DOHH2 (cell line): ENCODE measurements at regions not wholly inside any gene's neighbourhood (a gene's known extent, or its start where the extent isn't known, plus 50 kb on each side); places are given as distances from the start of the nearest gene placed in this dataset.

Source experiments
- H3F3A ChIP-seq: fragments of 200-600 bp; sonication (generic), shearing (Covaris generic); 2 replicates; pipeline ENCODE4 v1.6.0; 2016; ENCODE audit warnings: antibody characterized with exemption, mild to moderate bottlenecking; ENCODE audit not compliant: control insufficient read depth, insufficient read depth
- H3K27ac ChIP-seq: fragments of 200-600 bp; sonication (generic); 2 replicates; pipeline ENCODE4 v1.5.1; 2014; ENCODE audit warnings: low read depth, mild to moderate bottlenecking, low read length, moderate library complexity
- H3K27me3 ChIP-seq: fragments of 200-600 bp; sonication (generic); 2 replicates; pipeline ENCODE4 v1.6.1; 2014; ENCODE audit warnings: mild to moderate bottlenecking, low read length, mixed read lengths; ENCODE audit not compliant: control insufficient read depth
- H3K36me3 ChIP-seq: fragments of 200-600 bp; sonication (generic); 2 replicates; pipeline ENCODE4 v1.6.1; 2014; ENCODE audit warnings: mild to moderate bottlenecking, low read length, moderate library complexity, mixed read lengths; ENCODE audit not compliant: control insufficient read depth
- H3K4me1 ChIP-seq: fragments of 200-600 bp; sonication (generic); 2 replicates; pipeline ENCODE4 v1.6.1; 2014; ENCODE audit warnings: mild to moderate bottlenecking, low read length, mixed read lengths; ENCODE audit not compliant: control insufficient read depth
- H3K4me2 ChIP-seq: fragments of 200-600 bp; sonication (generic); 2 replicates; pipeline ENCODE4 v1.6.0; 2014; ENCODE audit warnings: mild to moderate bottlenecking, low read length, moderate library complexity
- H3K4me3 ChIP-seq: fragments of 200-600 bp; sonication (generic); 2 replicates; pipeline ENCODE4 v1.5.1; 2014; ENCODE audit warnings: mild to moderate bottlenecking, low read length, mixed read lengths
- H3K79me2 ChIP-seq: fragments of 200-600 bp; sonication (generic); 2 replicates; pipeline ENCODE4 v1.6.1; 2014; ENCODE audit warnings: mild to moderate bottlenecking, low read length, mixed read lengths; ENCODE audit not compliant: control insufficient read depth
- H3K9me2 ChIP-seq: fragments of 200-600 bp; sonication (generic); replicated peaks from 2 replicates; pipeline ENCODE4 v1.6.1; 2014; ENCODE audit warnings: mild to moderate bottlenecking, low read length, mixed read lengths; ENCODE audit not compliant: control insufficient read depth
- H3K9me3 ChIP-seq: fragments of 200-600 bp; sonication (generic); 2 replicates; pipeline ENCODE4 v1.6.1; 2014; ENCODE audit warnings: antibody characterized with exemption, low read length, mixed read lengths; ENCODE audit not compliant: control insufficient read depth, insufficient read depth
- H4K20me1 ChIP-seq: fragments of 200-600 bp; sonication (generic); 2 replicates; pipeline ENCODE4 v1.6.0; 2014; ENCODE audit warnings: low read depth, mild to moderate bottlenecking, antibody characterized with exemption, low read length, moderate library complexity; ENCODE audit not compliant: control insufficient read depth, insufficient read depth
- EZH2phosphoT487 ChIP-seq: fragments of 200-600 bp; sonication (generic); IDR thresholded peaks from 2 replicates; pipeline ENCODE4 v1.6.1; 2017; ENCODE audit warnings: borderline replicate concordance, mild to moderate bottlenecking, antibody characterized with exemption, low read length, moderate library complexity, mixed read lengths
- TF ChIP-seq, protein P1 (sequence below): fragments of 200-600 bp; sonication (generic); IDR thresholded peaks from one replicate; pipeline ENCODE4 v1.5.1; 2014; ENCODE audit warnings: antibody characterized with exemption, mild to moderate bottlenecking, low read depth, low read length; ENCODE audit not compliant: poor library complexity, severe bottlenecking

DNA sequence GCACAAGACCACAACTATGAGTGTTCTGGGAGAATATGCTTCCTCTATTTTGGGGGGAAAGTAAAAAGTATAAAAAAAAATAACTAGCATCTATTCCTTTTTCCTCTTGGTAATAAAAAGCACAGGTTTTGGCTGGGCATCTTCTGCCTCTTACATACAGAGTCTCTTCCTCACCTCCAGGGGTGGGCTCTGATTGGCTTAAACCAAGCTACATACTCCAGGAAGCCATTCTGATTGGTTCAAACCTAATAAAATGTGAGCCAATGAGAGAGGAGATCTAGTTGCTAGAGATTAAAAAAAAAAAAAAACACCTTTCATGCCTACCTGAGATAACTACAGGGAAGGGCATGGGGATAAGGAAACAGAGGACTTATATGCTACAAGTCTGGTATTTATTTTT is 365.9 kb upstream of the ERCC4 start:
- Histone ChIP-seq H3K27me3 (no peaks in the 10 kb centered on the region), H4K20me1 (no peaks in the 10 kb centered on the region), H3K4me1 (no peaks in the 10 kb centered on the region), H3K36me3 (no peaks in the 10 kb centered on the region), H3K27ac (no peak overlapping the region), H3K9me3 (no peaks in the 10 kb centered on the region), H3K79me2 (no peaks in the 10 kb centered on the region), H3K4me2 (no peak overlapping the region), H3K9me2 (no peaks in the 10 kb centered on the region), H3F3A (no peaks in the 10 kb centered on the region), H3K4me3 (no peak overlapping the region)
- no peak for TF ChIP-seq EZH2phosphoT487
- TF ChIP-seq, protein P1, sequence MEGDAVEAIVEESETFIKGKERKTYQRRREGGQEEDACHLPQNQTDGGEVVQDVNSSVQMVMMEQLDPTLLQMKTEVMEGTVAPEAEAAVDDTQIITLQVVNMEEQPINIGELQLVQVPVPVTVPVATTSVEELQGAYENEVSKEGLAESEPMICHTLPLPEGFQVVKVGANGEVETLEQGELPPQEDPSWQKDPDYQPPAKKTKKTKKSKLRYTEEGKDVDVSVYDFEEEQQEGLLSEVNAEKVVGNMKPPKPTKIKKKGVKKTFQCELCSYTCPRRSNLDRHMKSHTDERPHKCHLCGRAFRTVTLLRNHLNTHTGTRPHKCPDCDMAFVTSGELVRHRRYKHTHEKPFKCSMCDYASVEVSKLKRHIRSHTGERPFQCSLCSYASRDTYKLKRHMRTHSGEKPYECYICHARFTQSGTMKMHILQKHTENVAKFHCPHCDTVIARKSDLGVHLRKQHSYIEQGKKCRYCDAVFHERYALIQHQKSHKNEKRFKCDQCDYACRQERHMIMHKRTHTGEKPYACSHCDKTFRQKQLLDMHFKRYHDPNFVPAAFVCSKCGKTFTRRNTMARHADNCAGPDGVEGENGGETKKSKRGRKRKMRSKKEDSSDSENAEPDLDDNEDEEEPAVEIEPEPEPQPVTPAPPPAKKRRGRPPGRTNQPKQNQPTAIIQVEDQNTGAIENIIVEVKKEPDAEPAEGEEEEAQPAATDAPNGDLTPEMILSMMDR, result no peak

DNA sequence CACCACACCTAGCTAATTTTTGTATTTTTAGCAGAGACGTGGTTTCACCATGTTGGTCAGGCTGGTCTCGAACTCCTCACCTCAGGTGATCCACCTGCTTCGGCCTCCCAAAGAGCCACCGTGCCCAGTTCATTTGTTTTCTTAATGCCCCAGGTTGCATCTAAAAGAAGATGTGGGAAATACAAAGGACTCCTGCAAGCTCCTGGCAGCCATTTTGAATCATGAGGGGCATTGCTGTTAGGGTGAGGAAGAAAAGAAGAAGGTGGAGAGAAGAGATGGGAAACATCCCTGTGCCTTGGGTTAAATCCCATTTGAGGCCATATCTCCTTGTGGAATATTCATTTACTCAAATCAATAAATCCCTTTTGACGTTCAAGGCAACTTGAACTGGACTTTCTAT is 365.3 kb upstream of the ERCC4 start:
- TF ChIP-seq, protein P1, result no peak
- no peak for TF ChIP-seq EZH2phosphoT487
- no peaks in the 10 kb centered on the region for H4K20me1 ChIP-seq
- H3F3A ChIP-seq, result no peaks in the 10 kb centered on the region
- no peaks in the 10 kb centered on the region for H3K9me2 ChIP-seq
- no peaks in the 10 kb centered on the region for H3K27me3 ChIP-seq
- H3K36me3 ChIP-seq, result no peaks in the 10 kb centered on the region
- H3K27ac ChIP-seq, result no peak overlapping the region
- no peak overlapping the region for H3K4me3 ChIP-seq
- no peaks in the 10 kb centered on the region for H3K79me2 ChIP-seq
- no peaks in the 10 kb centered on the region for H3K4me1 ChIP-seq
- no peaks in the 10 kb centered on the region for H3K9me3 ChIP-seq
- H3K4me2 ChIP-seq, result no peak overlapping the region

- Histone ChIP-seq H3K9me2 (no peaks in the 10 kb centered on the region), H3K4me1 (no peaks in the 10 kb centered on the region), H3K4me2 (no peak overlapping the region), H3K27ac (no peak overlapping the region), H3K27me3 (no peaks in the 10 kb centered on the region), H3F3A (no peaks in the 10 kb centered on the region), H3K4me3 (no peak overlapping the region), H3K9me3 (no peaks in the 10 kb centered on the region), H4K20me1 (no peaks in the 10 kb centered on the region), H3K79me2 (no peaks in the 10 kb centered on the region), H3K36me3 (no peaks in the 10 kb centered on the region)
- no peak for TF ChIP-seq EZH2phosphoT487
- TF ChIP-seq, protein P1, result no peak
These were observed 362.5 kb upstream of the ERCC4 start for GRCh38 chr16:13557418-13557817.

DNA sequence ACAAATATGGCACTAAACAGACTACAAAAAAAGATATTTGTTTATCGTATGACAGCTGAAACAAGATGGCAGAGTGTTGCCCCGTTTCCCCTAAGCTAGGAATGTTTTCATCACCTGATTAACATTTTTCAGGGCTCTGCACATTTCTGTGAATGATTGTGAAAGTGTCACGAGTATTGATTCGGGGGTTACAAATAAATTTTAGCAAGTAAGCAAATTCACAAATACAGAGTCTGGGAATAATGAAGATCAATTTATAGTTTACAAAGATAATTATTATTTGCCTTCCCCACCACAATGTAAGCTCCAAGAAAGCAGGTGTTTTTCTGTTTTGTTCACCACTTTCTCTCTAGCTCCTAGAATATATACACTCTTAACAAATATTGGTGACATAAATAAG is 361.2 kb upstream of the ERCC4 start:
- H4K20me1 ChIP-seq, result no peaks in the 10 kb centered on the region
- no peaks in the 10 kb centered on the region for H3K9me2 ChIP-seq
- TF ChIP-seq, protein P1, result no peak
- TF ChIP-seq EZH2phosphoT487, result no peak
- no peak overlapping the region for H3K4me3 ChIP-seq
- H3K36me3 ChIP-seq, result no peaks in the 10 kb centered on the region
- no peaks in the 10 kb centered on the region for H3K27me3 ChIP-seq
- no peaks in the 10 kb centered on the region for H3K4me1 ChIP-seq
- H3K27ac ChIP-seq, result no peak overlapping the region
- H3K79me2 ChIP-seq, result no peaks in the 10 kb centered on the region
- no peak overlapping the region for H3K4me2 ChIP-seq
- no peaks in the 10 kb centered on the region for H3F3A ChIP-seq
- H3K9me3 ChIP-seq, result no peaks in the 10 kb centered on the region
